Keratinocyte (primary cell): ENCODE measurements at regions not wholly inside any gene's neighbourhood (a gene's known extent, or its start where the extent isn't known, plus 50 kb on each side); places are given as distances from the start of the nearest gene placed in this dataset.

ENCODE experiments used
- DNase-seq: peaks from one replicate; pipeline ENCODE4 v3.0.0-alpha.2; 2011; ENCODE audit warnings: low read depth, missing footprints, low spot score
- FAIRE-seq: peaks from 2 replicates; lab custom pipeline; 2011; peaks lifted over from hg19 to GRCh38; lab: Jason Lieb, UNC
- H2AFZ ChIP-seq: 2 replicates; pipeline ENCODE4 v1.6.0; 2012; ENCODE audit warnings: low read length, control low read depth, inconsistent platforms; ENCODE audit not compliant: control insufficient read depth
- H3K27ac ChIP-seq: 2 replicates; pipeline ENCODE4 v1.5.1; 2011; ENCODE audit warnings: low read length; ENCODE audit not compliant: control insufficient read depth, insufficient read depth
- H3K27me3 ChIP-seq: 3 replicates; pipeline ENCODE4 v1.6.0; 2011; ENCODE audit warnings: low read length; ENCODE audit not compliant: control insufficient read depth, insufficient read depth; ENCODE audit errors: extremely low read depth
- H3K36me3 ChIP-seq, 2 experiments: 2 replicates in 1 of 2; 3 replicates in 1 of 2; pipeline ENCODE4 v1.5.1; 2011; ENCODE audit warnings: low read length in 2 of 2, mild to moderate bottlenecking in 1 of 2; ENCODE audit not compliant: control insufficient read depth in 2 of 2, insufficient read depth in 2 of 2; ENCODE audit errors: extremely low read depth in 1 of 2
- H3K4me1 ChIP-seq: 3 replicates; pipeline ENCODE4 v1.5.1; 2011; ENCODE audit warnings: low read length; ENCODE audit not compliant: control insufficient read depth, insufficient read depth; ENCODE audit errors: extremely low read depth
- H3K4me2 ChIP-seq: 3 replicates; pipeline ENCODE4 v1.6.0; 2011; ENCODE audit warnings: low read depth, low read length; ENCODE audit not compliant: control insufficient read depth, insufficient read depth; ENCODE audit errors: extremely low read depth
- H3K4me3 ChIP-seq, 3 experiments: fragments of 200-600 bp in 1 of 3; sonication (generic) in 1 of 3; 2 replicates in 2 of 3; 3 replicates in 1 of 3; pipeline ENCODE4 v1.5.1; 2011 to 2016; ENCODE audit warnings: low read length in 3 of 3, mild to moderate bottlenecking in 3 of 3, control low read depth in 2 of 3, inconsistent platforms in 1 of 3, low read depth in 1 of 3, mixed read lengths in 1 of 3, mixed run types in 1 of 3, moderate library complexity in 1 of 3; ENCODE audit not compliant: control insufficient read depth in 2 of 3, insufficient read depth in 2 of 3; ENCODE audit errors: extremely low read depth in 1 of 3
- H3K79me2 ChIP-seq: 2 replicates; pipeline ENCODE4 v1.6.0; 2012; ENCODE audit warnings: low read length; ENCODE audit not compliant: control insufficient read depth, insufficient read depth
- H3K9ac ChIP-seq: 3 replicates; pipeline ENCODE4 v1.6.0; 2011; ENCODE audit warnings: low read length; ENCODE audit not compliant: control insufficient read depth, insufficient read depth; ENCODE audit errors: extremely low read depth
- H3K9me1 ChIP-seq: 3 replicates; pipeline ENCODE4 v1.6.0; 2011; ENCODE audit warnings: low read length; ENCODE audit not compliant: control insufficient read depth, insufficient read depth; ENCODE audit errors: extremely low read depth
- H3K9me3 ChIP-seq: 2 replicates; pipeline ENCODE4 v1.5.1; 2012; ENCODE audit warnings: low read depth, low read length; ENCODE audit not compliant: control insufficient read depth
- H4K20me1 ChIP-seq: 3 replicates; pipeline ENCODE4 v1.6.0; 2011; ENCODE audit warnings: low read length; ENCODE audit not compliant: control insufficient read depth, insufficient read depth; ENCODE audit errors: extremely low read depth
- EZH2 ChIP-seq: IDR thresholded peaks from one replicate; pipeline ENCODE4 v1.6.1; 2012; ENCODE audit warnings: inconsistent platforms, mild to moderate bottlenecking, low read length, moderate library complexity
- dilution Hi-C: fragments of 300-500 bp; cut with MboI; formaldehyde crosslinking; loops from one replicate; pipeline ENCODE4 v1.7.0; 2020; ENCODE audit warnings: low sequenced_read_pairs; ENCODE audit not compliant: extremely low pct_ligation_motif_present
- TF ChIP-seq, protein P1 (sequence below), 3 experiments: IDR thresholded peaks in 1 of 3; conservative IDR thresholded peaks in 1 of 3; optimal IDR thresholded peaks in 1 of 3; 2 replicates in 2 of 3; 3 replicates in 1 of 3; pipeline versions ENCODE3 to v1.5.1; 2011; ENCODE audit warnings: low read length in 3 of 3, mild to moderate bottlenecking in 3 of 3, moderate library complexity in 2 of 3, control low read depth in 1 of 3, inconsistent platforms in 1 of 3; ENCODE audit not compliant: insufficient read depth in 2 of 3; ENCODE audit errors: extremely low read depth in 1 of 3

DNA sequence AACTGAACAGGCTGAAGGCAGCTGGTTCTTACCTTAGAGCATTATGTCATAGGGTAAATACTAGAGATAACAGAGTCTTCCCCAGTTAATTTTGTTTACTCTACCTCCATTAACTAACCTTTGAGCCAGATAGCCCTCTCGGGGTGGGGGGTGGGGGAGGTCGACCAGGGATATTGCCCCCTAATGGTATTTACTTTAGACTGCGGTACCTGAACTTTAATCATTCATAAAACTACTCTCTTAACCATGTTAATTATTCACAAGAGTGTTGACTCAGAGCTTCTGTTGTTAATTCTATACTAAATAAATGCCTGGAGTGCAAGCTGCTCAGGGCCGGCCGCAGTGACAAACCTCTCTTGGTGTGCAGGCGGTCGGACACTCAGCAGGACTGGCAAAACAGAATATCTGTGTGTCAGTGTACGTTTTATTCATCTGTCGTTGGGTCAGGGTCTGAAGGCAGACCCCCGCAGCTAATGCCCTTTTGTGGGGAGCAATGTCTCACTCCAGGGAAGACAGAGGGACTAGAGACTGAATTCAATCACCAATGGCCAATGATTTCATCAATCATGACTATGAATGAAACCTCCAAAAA, 152.4 kb upstream of the COL21A1 start:
- Histone ChIP-seq H3K4me3 (no peak overlapping the region), H3K27ac (no peak overlapping the region)
- DNase-seq = no peak

DNA sequence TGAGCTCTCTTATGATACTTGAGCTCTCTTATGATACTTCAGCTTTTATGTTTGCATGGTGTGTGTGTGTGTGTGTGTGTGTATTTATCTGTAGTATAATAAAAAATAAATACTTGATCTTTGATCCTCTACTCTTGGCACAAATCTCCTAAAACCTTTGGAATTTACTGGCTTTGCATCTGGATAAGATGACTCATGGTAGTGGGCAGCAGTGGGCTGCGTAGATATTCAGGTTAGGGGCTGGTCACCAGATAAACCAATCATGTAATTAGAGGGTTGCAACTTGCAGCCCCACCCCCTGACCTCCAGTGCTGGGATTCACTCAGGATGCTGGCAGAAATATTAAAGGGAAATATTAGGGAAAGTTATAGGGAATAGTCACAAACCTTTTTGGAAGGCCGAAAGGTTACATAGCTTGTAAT, 151.9 kb upstream of the COL21A1 start:
- TF ChIP-seq EZH2 = no peak
- TF ChIP-seq, protein P1, sequence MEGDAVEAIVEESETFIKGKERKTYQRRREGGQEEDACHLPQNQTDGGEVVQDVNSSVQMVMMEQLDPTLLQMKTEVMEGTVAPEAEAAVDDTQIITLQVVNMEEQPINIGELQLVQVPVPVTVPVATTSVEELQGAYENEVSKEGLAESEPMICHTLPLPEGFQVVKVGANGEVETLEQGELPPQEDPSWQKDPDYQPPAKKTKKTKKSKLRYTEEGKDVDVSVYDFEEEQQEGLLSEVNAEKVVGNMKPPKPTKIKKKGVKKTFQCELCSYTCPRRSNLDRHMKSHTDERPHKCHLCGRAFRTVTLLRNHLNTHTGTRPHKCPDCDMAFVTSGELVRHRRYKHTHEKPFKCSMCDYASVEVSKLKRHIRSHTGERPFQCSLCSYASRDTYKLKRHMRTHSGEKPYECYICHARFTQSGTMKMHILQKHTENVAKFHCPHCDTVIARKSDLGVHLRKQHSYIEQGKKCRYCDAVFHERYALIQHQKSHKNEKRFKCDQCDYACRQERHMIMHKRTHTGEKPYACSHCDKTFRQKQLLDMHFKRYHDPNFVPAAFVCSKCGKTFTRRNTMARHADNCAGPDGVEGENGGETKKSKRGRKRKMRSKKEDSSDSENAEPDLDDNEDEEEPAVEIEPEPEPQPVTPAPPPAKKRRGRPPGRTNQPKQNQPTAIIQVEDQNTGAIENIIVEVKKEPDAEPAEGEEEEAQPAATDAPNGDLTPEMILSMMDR (optimal IDR thresholded peaks at IDR 0.05 in 1 of 3, IDR thresholded peaks at IDR 0.05 in 1 of 3, conservative IDR thresholded peaks at IDR 0.05 in 1 of 3; ENCODE audit: extremely low read depth in 1 of 3, insufficient read depth in 2 of 3, low read length in 3 of 3) = no peak
- H3K36me3 ChIP-seq = no peaks in the 10 kb centered on the region
- H3K9me1 ChIP-seq = no peaks in the 10 kb centered on the region
- H3K27me3 ChIP-seq = no peaks in the 10 kb centered on the region
- no peaks in the 10 kb centered on the region for H3K9me3 ChIP-seq
- H3K79me2 ChIP-seq = no peaks in the 10 kb centered on the region
- FAIRE-seq (no peak), DNase-seq (no peak)
- dilution Hi-C loops = no loop called here
- H3K4me3 ChIP-seq = no peak overlapping the region
- no peak overlapping the region for H2AFZ ChIP-seq
- no peaks in the 10 kb centered on the region for H4K20me1 ChIP-seq
- no peak overlapping the region for H3K27ac ChIP-seq
- no peaks in the 10 kb centered on the region for H3K4me1 ChIP-seq
- no peak overlapping the region for H3K4me2 ChIP-seq
- H3K9ac ChIP-seq = no peak overlapping the region

More for the DNA sequence above, 152.4 kb upstream of the COL21A1 start:
- Histone ChIP-seq H3K4me1 (no peaks in the 10 kb centered on the region), H3K4me2 (no peak overlapping the region), H4K20me1 (no peaks in the 10 kb centered on the region), H3K9me1 (no peaks in the 10 kb centered on the region), H3K9me3 (no peaks in the 10 kb centered on the region), H2AFZ (no peak overlapping the region), H3K36me3 (no peaks in the 10 kb centered on the region), H3K27me3 (no peaks in the 10 kb centered on the region), H3K79me2 (no peaks in the 10 kb centered on the region), H3K9ac (no peak overlapping the region)
- no peak for TF ChIP-seq EZH2
- TF ChIP-seq, protein P1 (optimal IDR thresholded peaks at IDR 0.05 in 1 of 3, IDR thresholded peaks at IDR 0.05 in 1 of 3, conservative IDR thresholded peaks at IDR 0.05 in 1 of 3; ENCODE audit: extremely low read depth in 1 of 3, insufficient read depth in 2 of 3, low read length in 3 of 3) = no peak
- dilution Hi-C loops = no loop called here
- FAIRE-seq = no peak
